Neural cell (in vitro differentiated cells): ENCODE measurements at regions not wholly inside any gene's neighbourhood (a gene's known extent, or its start where the extent isn't known, plus 50 kb on each side); places are given as distances from the start of the nearest gene placed in this dataset.

Experiments used
- CTCF ChIP-seq: fragments of 450-650 bp; IDR thresholded peaks from 2 replicates; pipeline ENCODE4 v1.5.1; 2014; ENCODE audit warnings: antibody characterized with exemption, mild to moderate bottlenecking, moderate library complexity; ENCODE audit not compliant: poor library complexity, severe bottlenecking
- POLR2AphosphoS5 ChIP-seq: IDR thresholded peaks from 2 replicates; pipeline ENCODE4 v1.6.1; 2012

DNA sequence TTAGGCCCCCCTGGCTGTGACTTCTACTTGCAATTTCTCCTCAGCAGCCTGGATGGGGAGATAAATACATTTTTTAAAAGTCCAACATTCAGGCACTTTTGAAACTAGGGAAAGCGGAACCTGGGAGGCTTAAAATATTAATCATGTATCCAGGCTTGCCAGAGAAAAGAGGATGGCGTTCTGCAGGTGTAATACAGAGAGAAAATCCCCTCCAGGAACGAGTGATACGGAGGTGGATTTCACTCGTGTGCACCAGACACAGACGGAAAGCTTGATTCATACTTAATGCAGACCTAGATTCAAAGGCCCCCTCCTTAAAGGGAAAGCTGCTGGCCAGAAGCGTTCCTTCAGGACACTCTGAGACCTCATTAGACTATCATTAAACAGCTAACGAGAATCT lies 354.0 kb upstream of the BOD1L1 start:
- TF ChIP-seq POLR2AphosphoS5, result no peak
- no peak for TF ChIP-seq CTCF
